ENCODE measurements at regions not wholly inside any gene's neighbourhood (a gene's known extent, or its start where the extent isn't known, plus 50 kb on each side); places are given as distances from the start of the nearest gene placed in this dataset.

GRCh38 chr5:86411596-86411995 is 206.1 kb upstream of the COX7C start:
- H3K27me3 ChIP-seq: no peaks in the 10 kb centered on the region
- no peak overlapping the region for H3K27ac ChIP-seq
- no peak for TF ChIP-seq CTCF (IDR thresholded peaks at IDR 0.05)
- H3K9me3 ChIP-seq: no peaks in the 10 kb centered on the region
- no peaks in the 10 kb centered on the region for H3K4me1 ChIP-seq
- intact Hi-C loops (cut with DNase I): no loop called here
- DNase-seq (no peak), ATAC-seq (no peak), FAIRE-seq (no peak)
- 33 to 35% methylated on average over 1 of the region's 1 CpG for WGBS, 2 donors
- H3K36me3 ChIP-seq: no peaks in the 10 kb centered on the region
- no peak overlapping the region for H3K4me3 ChIP-seq

GRCh38 chr5:86427158-86427557 is 190.6 kb upstream of the COX7C start:
- no peak overlapping the region for H3K4me3 ChIP-seq
- FAIRE-seq: no peak
- intact Hi-C loops (cut with DNase I): no loop called here
- TF ChIP-seq CTCF (IDR thresholded peaks at IDR 0.05): no peak
- no peak for DNase-seq
- ATAC-seq: no peak
- 31 to 44% methylated on average over 2 of the region's 2 CpGs for WGBS, 2 donors
- no peaks in the 10 kb centered on the region for H3K36me3 ChIP-seq
- peaks cover 0 to 8% (median 0%) of the 10 kb centered on the region in 4 donors for H3K27me3 ChIP-seq
- H3K27ac ChIP-seq: no peak overlapping the region
- no peaks in the 10 kb centered on the region for H3K9me3 ChIP-seq
- H3K4me1 ChIP-seq: no peaks in the 10 kb centered on the region

GRCh38 chr5:86439593-86440110 is 178.1 kb upstream of the COX7C start:
- DNase-seq: no peak
- no peaks in the 10 kb centered on the region for H3K4me1 ChIP-seq
- no peak for ATAC-seq
- H3K9me3 ChIP-seq: no peaks in the 10 kb centered on the region
- no peak overlapping the region for H3K4me3 ChIP-seq
- no peaks in the 10 kb centered on the region for H3K27me3 ChIP-seq
- no peak overlapping the region for H3K27ac ChIP-seq
- FAIRE-seq: no peak
- no peaks in the 10 kb centered on the region for H3K36me3 ChIP-seq
- intact Hi-C loops (cut with DNase I): no loop called here
- no peak for TF ChIP-seq CTCF (IDR thresholded peaks at IDR 0.05)
- 75 to 86% methylated on average over 2 of the region's 2 CpGs for WGBS, 2 donors

GRCh38 chr5:86442036-86442745 is 175.6 kb upstream of the COX7C start:
- TF ChIP-seq CTCF (IDR thresholded peaks at IDR 0.05): no peak
- H3K36me3 ChIP-seq: no peaks in the 10 kb centered on the region
- H3K27me3 ChIP-seq: no peaks in the 10 kb centered on the region
- no peak overlapping the region for H3K27ac ChIP-seq
- DNase-seq (no peak), ATAC-seq (no peak), FAIRE-seq (no peak)
- H3K9me3 ChIP-seq: no peaks in the 10 kb centered on the region
- no peaks in the 10 kb centered on the region for H3K4me1 ChIP-seq
- no peak overlapping the region for H3K4me3 ChIP-seq
- 49 to 56% methylated on average over 2 of the region's 2 CpGs for WGBS, 2 donors
- intact Hi-C loops (cut with DNase I): no loop called here

- no peaks in the 10 kb centered on the region for H3K9me3 ChIP-seq
- FAIRE-seq (no peak), DNase-seq (no peak), ATAC-seq (no peak)
- WGBS, 2 donors: 48 to 75% methylated on average over 1 of the region's 1 CpG
- no peak for TF ChIP-seq CTCF (IDR thresholded peaks at IDR 0.05)
- no peaks in the 10 kb centered on the region for H3K4me1 ChIP-seq
- H3K36me3 ChIP-seq: no peaks in the 10 kb centered on the region
- no peak overlapping the region for H3K27ac ChIP-seq
- H3K4me3 ChIP-seq: no peak overlapping the region
- intact Hi-C loops (cut with DNase I): no loop called here
- no peaks in the 10 kb centered on the region for H3K27me3 ChIP-seq
These were observed 170.4 kb upstream of the COX7C start for GRCh38 chr5:86447362-86447761.

Measured in pancreas (tissue), 10 donors.